Spleen (tissue), 7 donors: ENCODE measurements at regions not wholly inside any gene's neighbourhood (a gene's known extent, or its start where the extent isn't known, plus 50 kb on each side); places are given as distances from the start of the nearest gene placed in this dataset.

ENCODE experiments used
- CTCF ChIP-seq, 11 experiments: fragments of 200-600 bp in 7 of 11; fragments of 450-650 bp in 4 of 11; sonication (generic) in 4 of 11; IDR thresholded peaks in 8 of 11; conservative IDR thresholded peaks in 3 of 11; 1 replicate in 7 of 11; 2 replicates in 4 of 11; pipeline versions ENCODE4 v1.4.0 to v1.8.0; 2016 to 2021; ENCODE audit warnings: antibody characterized with exemption in 11 of 11, inconsistent platforms in 4 of 11, mild to moderate bottlenecking in 1 of 11
- POLR2A ChIP-seq, 3 donors: fragments of 450-650 bp; IDR thresholded peaks; one replicate each; pipeline ENCODE4 v1.5.1; 2017; ENCODE audit warnings: antibody characterized with exemption in 3 of 3, mild to moderate bottlenecking in 1 of 3
- donor health status: DM: no; HTN: no; CAD: no; lungs with moderate emphysema.
- donor health status: DM: no; HTN: no; CAD: no.
- donor health status: DM: no; HTN: no; CAD: no.

GRCh38 chr18:10264260-10264659, 190.2 kb upstream of the APCDD1 start:
- no peak for TF ChIP-seq POLR2A (IDR thresholded peaks at IDR 0.05)
- no peak for TF ChIP-seq CTCF (IDR thresholded peaks at IDR 0.05 in 8 of 11, conservative IDR thresholded peaks at IDR 0.05 in 3 of 11)
